ENCODE measurements at regions not wholly inside any gene's neighbourhood (a gene's known extent, or its start where the extent isn't known, plus 50 kb on each side); places are given as distances from the start of the nearest gene placed in this dataset.

GRCh38 chr7:94062372-94062771, 58.2 kb upstream of the BET1 start:
- TF ChIP-seq POLR2A (IDR thresholded peaks at IDR 0.05) (no peak), EP300 (IDR thresholded peaks at IDR 0.05) (no peak)
- TF ChIP-seq, protein P1, sequence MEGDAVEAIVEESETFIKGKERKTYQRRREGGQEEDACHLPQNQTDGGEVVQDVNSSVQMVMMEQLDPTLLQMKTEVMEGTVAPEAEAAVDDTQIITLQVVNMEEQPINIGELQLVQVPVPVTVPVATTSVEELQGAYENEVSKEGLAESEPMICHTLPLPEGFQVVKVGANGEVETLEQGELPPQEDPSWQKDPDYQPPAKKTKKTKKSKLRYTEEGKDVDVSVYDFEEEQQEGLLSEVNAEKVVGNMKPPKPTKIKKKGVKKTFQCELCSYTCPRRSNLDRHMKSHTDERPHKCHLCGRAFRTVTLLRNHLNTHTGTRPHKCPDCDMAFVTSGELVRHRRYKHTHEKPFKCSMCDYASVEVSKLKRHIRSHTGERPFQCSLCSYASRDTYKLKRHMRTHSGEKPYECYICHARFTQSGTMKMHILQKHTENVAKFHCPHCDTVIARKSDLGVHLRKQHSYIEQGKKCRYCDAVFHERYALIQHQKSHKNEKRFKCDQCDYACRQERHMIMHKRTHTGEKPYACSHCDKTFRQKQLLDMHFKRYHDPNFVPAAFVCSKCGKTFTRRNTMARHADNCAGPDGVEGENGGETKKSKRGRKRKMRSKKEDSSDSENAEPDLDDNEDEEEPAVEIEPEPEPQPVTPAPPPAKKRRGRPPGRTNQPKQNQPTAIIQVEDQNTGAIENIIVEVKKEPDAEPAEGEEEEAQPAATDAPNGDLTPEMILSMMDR (IDR thresholded peaks at IDR 0.05) = no peak
